Heart left ventricle (tissue), 13 donors: ENCODE measurements at regions not wholly inside any gene's neighbourhood (a gene's known extent, or its start where the extent isn't known, plus 50 kb on each side); places are given as distances from the start of the nearest gene placed in this dataset.

Experiments used
- CTCF ChIP-seq, 12 donors: fragments of 200-600 bp; sonication (generic) in 4 of 12; IDR thresholded peaks; one replicate each; pipeline versions ENCODE4 v1.5.0 to v1.8.0; 2018 to 2022; ENCODE audit warnings: antibody characterized with exemption in 12 of 12, mild to moderate bottlenecking in 5 of 12
- POLR2A ChIP-seq, 2 donors: fragments of 450-650 bp; IDR thresholded peaks; one replicate each; pipeline ENCODE4 v1.6.1; 2017; ENCODE audit warnings: antibody characterized with exemption in 2 of 2, mild to moderate bottlenecking in 2 of 2, moderate library complexity in 2 of 2
- donor health status: ischemic (EF 13 %, LVEDD 7.1; RV severe dilation, severe dysfunction).
- donor health status: DM: no; HTN: yes; CAD: no.
- donor health status: DM: no; HTN: no; CAD: no.
- donor health status: ischemic (EF 25% LVEDD 6.9; RV normal size, moderate dysfunction).
- donor health status: ischemic (EF 25% LVEDD 5.7; RV mildly dilated, moderate dysfunction).
- donor health status: ischemic (EF 35%, LVEDD 5.7; RV mildly dilated, moderate dysfunction).
- donor health status: nonischemic (EF 11% LVEDD 7.7; RV severe dilation, severe dysfunction).
- donor health status: DM: yes; HTN: yes; CAD: no.
- donor health status: PGD.
- donor health status: ischemic (EF 29% LVEDD 5.4; RV normal size, mild dysfunction).
- donor health status: nonischemic (EF 23%, LVEDD 6.1; RV moderate dilation, normal function).

GRCh38 chr10:20688797-20689544, 208.1 kb downstream of the NEBL start:
- TF ChIP-seq CTCF (IDR thresholded peaks at IDR 0.05) (no peak), POLR2A (IDR thresholded peaks at IDR 0.05) (no peak)
